Endothelial cell of umbilical vein (primary cell): ENCODE measurements at regions not wholly inside any gene's neighbourhood (a gene's known extent, or its start where the extent isn't known, plus 50 kb on each side); places are given as distances from the start of the nearest gene placed in this dataset.

Experiments used
- BruUV-seq: library from RNA; stranded (reverse); fragments of 400-500 nt; replicated peaks from 2 replicates; lab custom pipeline; 2021; lab: Mats Ljungman, UMichigan
- CTCF ChIA-PET: fragments of 300-600, 350-600 bp; sonication (Branson Sonifier 250); formaldehyde crosslinking; loops from one replicate; lab custom pipeline; 2021; ENCODE audit warnings: antibody characterized with exemption, inconsistent platforms; lab: Charles Lee
- POLR2A ChIA-PET: fragments of 300-600, 350-600 bp; sonication (Branson Sonifier 250); formaldehyde crosslinking; loops from one replicate; lab custom pipeline; 2021; ENCODE audit warnings: antibody characterized with exemption, inconsistent platforms; lab: Charles Lee
- DNase-seq: peaks from one replicate; pipeline ENCODE4 v3.0.0-alpha.2; 2011; ENCODE audit warnings: low read depth, low spot score
- FAIRE-seq: peaks from 2 replicates; lab custom pipeline; 2011; peaks lifted over from hg19 to GRCh38; lab: Jason Lieb, UNC
- H2AFZ ChIP-seq: 2 replicates; pipeline ENCODE4 v1.6.0; 2012; ENCODE audit warnings: low read depth, low read length, control low read depth, inconsistent platforms
- H3K27ac ChIP-seq: 2 replicates; pipeline ENCODE4 v1.5.1; 2011; ENCODE audit warnings: low read depth, mild to moderate bottlenecking, control low read depth, low read length, moderate library complexity; ENCODE audit not compliant: insufficient read depth
- H3K27me3 ChIP-seq, 2 experiments: 2 replicates each; pipeline versions ENCODE4 v1.6.0 to v1.6.1; 2011; ENCODE audit warnings: low read length in 2 of 2, mixed read lengths in 1 of 2; ENCODE audit not compliant: control insufficient read depth in 2 of 2, insufficient read depth in 2 of 2
- H3K36me3 ChIP-seq, 2 experiments: 2 replicates in 1 of 2; 3 replicates in 1 of 2; pipeline ENCODE4 v1.5.1; 2011; ENCODE audit warnings: low read length in 2 of 2, mild to moderate bottlenecking in 1 of 2, moderate library complexity in 1 of 2; ENCODE audit not compliant: control insufficient read depth in 2 of 2, insufficient read depth in 2 of 2; ENCODE audit errors: extremely low read depth in 1 of 2
- H3K4me1 ChIP-seq: 3 replicates; pipeline ENCODE4 v1.5.1; 2011; ENCODE audit warnings: mild to moderate bottlenecking, low read length; ENCODE audit not compliant: control insufficient read depth, insufficient read depth; ENCODE audit errors: extremely low read depth
- H3K4me2 ChIP-seq: 2 replicates; pipeline ENCODE4 v1.6.1; 2011; ENCODE audit warnings: low read length, control low read depth, mixed read lengths; ENCODE audit not compliant: insufficient read depth
- H3K4me3 ChIP-seq, 3 experiments: fragments of 200-600 bp in 1 of 3; sonication (generic), shearing (Covaris generic) in 1 of 3; replicated peaks in 1 of 3; 2 replicates each; pipeline ENCODE4 v1.5.1; 2011 to 2016; ENCODE audit warnings: control low read depth in 3 of 3, low read length in 3 of 3, mild to moderate bottlenecking in 2 of 3, inconsistent platforms in 1 of 3, low read depth in 1 of 3, moderate library complexity in 1 of 3; ENCODE audit not compliant: insufficient read depth in 1 of 3
- H3K79me2 ChIP-seq: 2 replicates; pipeline ENCODE4 v1.6.0; 2012; ENCODE audit warnings: low read length, inconsistent platforms; ENCODE audit not compliant: control insufficient read depth, insufficient read depth
- H3K9ac ChIP-seq: replicated peaks from 2 replicates; pipeline ENCODE3; 2011; ENCODE audit warnings: low read length, control low read depth; ENCODE audit not compliant: insufficient read depth; ENCODE audit errors: extremely low read depth
- H3K9me1 ChIP-seq: replicated peaks from 3 replicates; pipeline ENCODE4 v1.6.0; 2011; ENCODE audit warnings: mild to moderate bottlenecking, low read length; ENCODE audit not compliant: control insufficient read depth, insufficient read depth; ENCODE audit errors: extremely low read depth
- H3K9me3 ChIP-seq: replicated peaks from 2 replicates; pipeline ENCODE4 v1.5.1; 2012; ENCODE audit warnings: low read length, inconsistent platforms; ENCODE audit not compliant: control insufficient read depth, insufficient read depth
- H4K20me1 ChIP-seq: replicated peaks from 2 replicates; pipeline ENCODE3; 2011; ENCODE audit warnings: mild to moderate bottlenecking, low read length; ENCODE audit not compliant: control insufficient read depth, insufficient read depth; ENCODE audit errors: extremely low read depth
- EZH2 ChIP-seq: IDR thresholded peaks from 2 replicates; pipeline ENCODE4 v1.6.1; 2012; ENCODE audit warnings: borderline replicate concordance, low read depth, mild to moderate bottlenecking, moderate library complexity, low read length, inconsistent platforms; ENCODE audit not compliant: severe bottlenecking
- FOS ChIP-seq: IDR thresholded peaks from 2 replicates; pipeline ENCODE4 v1.6.1; 2011; ENCODE audit warnings: mild to moderate bottlenecking, low read length, moderate library complexity, borderline replicate concordance; ENCODE audit not compliant: insufficient read depth
- GATA2 ChIP-seq: IDR thresholded peaks from 2 replicates; pipeline ENCODE4 v1.7.0; 2011; ENCODE audit warnings: low read depth, mild to moderate bottlenecking, moderate library complexity, mixed read lengths, low read length; ENCODE audit not compliant: insufficient read length, insufficient read depth
- JUN ChIP-seq: IDR thresholded peaks from 2 replicates; pipeline ENCODE4 v1.6.1; 2011; ENCODE audit warnings: borderline replicate concordance, low read depth; ENCODE audit not compliant: insufficient read length, insufficient read depth
- MYC ChIP-seq: IDR thresholded peaks from one replicate; pipeline ENCODE4 v1.6.1; 2011; ENCODE audit warnings: mild to moderate bottlenecking, low read depth, low read length
- POLR2A ChIP-seq: IDR thresholded peaks from 2 replicates; pipeline ENCODE4 v1.6.1; 2012; ENCODE audit warnings: low read depth, mild to moderate bottlenecking, control low read depth, low read length
- POLR2AphosphoS5 ChIP-seq: IDR thresholded peaks from 2 replicates; pipeline ENCODE4 v1.6.1; 2012; ENCODE audit warnings: low read depth, mild to moderate bottlenecking, control low read depth, low read length, moderate library complexity; ENCODE audit not compliant: insufficient read depth
- dilution Hi-C: fragments of 300-500 bp; cut with MboI; formaldehyde crosslinking; loops from one replicate; pipeline ENCODE4 v1.15.0; 2019; ENCODE audit warnings: low sequenced_read_pairs; ENCODE audit not compliant: extremely low pct_ligation_motif_present
- intact Hi-C: fragments of 100-400 bp; cut with micrococcal nuclease; formaldehyde crosslinking; loops from one replicate; pipeline ENCODE4 v1.10.0; 2022
- TF ChIP-seq, protein P1 (sequence below): IDR thresholded peaks from 2 replicates; pipeline ENCODE4 v1.6.1; 2011; ENCODE audit not compliant: insufficient read depth, insufficient read length
- TF ChIP-seq, protein P2 (sequence below), 2 donors: IDR thresholded peaks; 1 replicate in 1 of 2; 2 replicates in 1 of 2; pipeline ENCODE4 v1.5.1; 2011; ENCODE audit warnings: low read length in 2 of 2, mild to moderate bottlenecking in 2 of 2, moderate library complexity in 2 of 2, control low read depth in 1 of 2, inconsistent platforms in 1 of 2, low read depth in 1 of 2; ENCODE audit not compliant: insufficient read depth in 1 of 2; ENCODE audit errors: extremely low read depth in 1 of 2

GRCh38 chr3:117486719-117487716 is 777.4 kb downstream of the TUSC7 start:
- BruUV-seq, result no TSS peak
- Histone ChIP-seq H3K4me1 (no peaks in the 10 kb centered on the region), H3K9me1 (no peaks in the 10 kb centered on the region), H3K9me3 (no peaks in the 10 kb centered on the region), H3K36me3 (no peaks in the 10 kb centered on the region), H3K79me2 (no peaks in the 10 kb centered on the region), H2AFZ (no peak overlapping the region), H4K20me1 (no peaks in the 10 kb centered on the region), H3K9ac (no peak overlapping the region), H3K27me3 (no peaks in the 10 kb centered on the region), H3K4me3 (no peak overlapping the region), H3K27ac (no peak overlapping the region), H3K4me2 (no peak overlapping the region)
- ChIA-PET POLR2A (no interaction called here), CTCF (no interaction called here)
- intact Hi-C loops (no loop called here), dilution Hi-C loops (no loop called here)
- TF ChIP-seq MYC (no peak), GATA2 (no peak), POLR2A (no peak), EZH2 (no peak), JUN (no peak), POLR2AphosphoS5 (no peak), FOS (no peak)
- TF ChIP-seq, protein P1, sequence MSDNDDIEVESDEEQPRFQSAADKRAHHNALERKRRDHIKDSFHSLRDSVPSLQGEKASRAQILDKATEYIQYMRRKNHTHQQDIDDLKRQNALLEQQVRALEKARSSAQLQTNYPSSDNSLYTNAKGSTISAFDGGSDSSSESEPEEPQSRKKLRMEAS, result no peak
- TF ChIP-seq, protein P2, sequence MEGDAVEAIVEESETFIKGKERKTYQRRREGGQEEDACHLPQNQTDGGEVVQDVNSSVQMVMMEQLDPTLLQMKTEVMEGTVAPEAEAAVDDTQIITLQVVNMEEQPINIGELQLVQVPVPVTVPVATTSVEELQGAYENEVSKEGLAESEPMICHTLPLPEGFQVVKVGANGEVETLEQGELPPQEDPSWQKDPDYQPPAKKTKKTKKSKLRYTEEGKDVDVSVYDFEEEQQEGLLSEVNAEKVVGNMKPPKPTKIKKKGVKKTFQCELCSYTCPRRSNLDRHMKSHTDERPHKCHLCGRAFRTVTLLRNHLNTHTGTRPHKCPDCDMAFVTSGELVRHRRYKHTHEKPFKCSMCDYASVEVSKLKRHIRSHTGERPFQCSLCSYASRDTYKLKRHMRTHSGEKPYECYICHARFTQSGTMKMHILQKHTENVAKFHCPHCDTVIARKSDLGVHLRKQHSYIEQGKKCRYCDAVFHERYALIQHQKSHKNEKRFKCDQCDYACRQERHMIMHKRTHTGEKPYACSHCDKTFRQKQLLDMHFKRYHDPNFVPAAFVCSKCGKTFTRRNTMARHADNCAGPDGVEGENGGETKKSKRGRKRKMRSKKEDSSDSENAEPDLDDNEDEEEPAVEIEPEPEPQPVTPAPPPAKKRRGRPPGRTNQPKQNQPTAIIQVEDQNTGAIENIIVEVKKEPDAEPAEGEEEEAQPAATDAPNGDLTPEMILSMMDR (IDR thresholded peaks at IDR 0.05; ENCODE audit: extremely low read depth in 1 of 2, insufficient read depth in 1 of 2, low read depth in 1 of 2, low read length in 2 of 2), result no peak
- FAIRE-seq (no peak), DNase-seq (no peak)
